HG02588 (cell line): ENCODE measurements at regions not wholly inside any gene's neighbourhood (a gene's known extent, or its start where the extent isn't known, plus 50 kb on each side); places are given as distances from the start of the nearest gene placed in this dataset.

Source experiments
- ATAC-seq: cut with Tn5 transposase; IDR thresholded peaks from one replicate; pipeline ENCODE4 v1.9.1; 2021; ENCODE audit warnings: mild to moderate bottlenecking, moderate library complexity; ENCODE audit not compliant: unreplicated experiment

- ATAC-seq = no peak
Measured at GRCh38 chr2:19465978-19466377, 107.6 kb upstream of the OSR1 start.

DNA sequence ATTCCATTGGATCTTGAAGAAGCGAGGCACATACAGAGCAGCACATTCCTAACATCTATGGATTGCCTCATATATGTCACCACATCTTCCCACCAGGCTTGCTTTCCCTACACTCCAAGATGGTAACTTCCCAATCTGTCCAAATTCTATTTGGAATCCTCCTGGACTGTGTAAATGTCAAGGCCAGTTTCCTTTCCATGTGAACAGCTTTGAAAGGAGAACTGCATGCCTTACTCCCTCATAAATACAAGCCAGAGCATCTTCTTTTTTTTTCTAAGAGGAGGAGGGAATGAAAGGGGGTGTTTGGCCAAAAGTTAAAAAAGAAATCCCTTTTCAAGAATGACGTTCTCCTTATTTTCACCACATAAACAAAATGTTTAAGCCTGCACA, 103.8 kb upstream of the OSR1 start:
- no peak for ATAC-seq

DNA sequence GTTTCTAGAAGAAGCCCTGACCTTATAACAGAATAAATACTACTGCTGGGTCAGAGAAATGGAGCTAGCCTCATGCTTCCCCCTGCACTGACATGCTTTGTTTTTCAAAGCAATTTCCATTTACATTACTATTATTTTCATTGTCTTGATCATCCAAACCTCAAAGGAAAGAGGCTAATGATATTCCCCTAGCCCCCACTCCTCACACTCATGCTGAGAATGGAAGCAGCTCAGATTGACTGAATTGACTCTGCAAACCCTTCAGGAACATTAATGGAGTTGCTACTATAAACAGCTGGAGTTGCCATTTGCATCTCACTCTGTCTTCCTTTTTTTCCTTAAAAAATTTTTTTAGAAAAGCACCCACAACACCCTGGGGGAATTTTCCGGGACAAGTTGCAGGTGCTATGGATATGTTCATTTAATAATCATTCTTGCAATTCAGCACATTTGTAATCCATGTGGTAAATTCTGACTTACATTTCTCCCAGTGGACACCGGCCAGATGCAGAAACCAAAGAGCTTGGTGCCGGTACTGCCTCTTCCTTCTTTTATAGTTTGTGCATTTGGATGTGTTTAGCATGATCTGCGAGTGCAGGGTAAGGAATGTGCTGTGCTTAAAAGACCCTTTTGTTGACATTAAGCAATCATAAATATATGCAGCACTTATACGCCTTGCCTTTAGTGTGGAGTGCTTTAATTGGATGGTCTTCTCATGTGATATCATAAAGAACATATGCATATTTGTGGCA, 103.3 kb upstream of the OSR1 start:
- no peak for ATAC-seq

- ATAC-seq = no peak
Measured at GRCh38 chr2:19460761-19461160, 102.3 kb upstream of the OSR1 start.

DNA sequence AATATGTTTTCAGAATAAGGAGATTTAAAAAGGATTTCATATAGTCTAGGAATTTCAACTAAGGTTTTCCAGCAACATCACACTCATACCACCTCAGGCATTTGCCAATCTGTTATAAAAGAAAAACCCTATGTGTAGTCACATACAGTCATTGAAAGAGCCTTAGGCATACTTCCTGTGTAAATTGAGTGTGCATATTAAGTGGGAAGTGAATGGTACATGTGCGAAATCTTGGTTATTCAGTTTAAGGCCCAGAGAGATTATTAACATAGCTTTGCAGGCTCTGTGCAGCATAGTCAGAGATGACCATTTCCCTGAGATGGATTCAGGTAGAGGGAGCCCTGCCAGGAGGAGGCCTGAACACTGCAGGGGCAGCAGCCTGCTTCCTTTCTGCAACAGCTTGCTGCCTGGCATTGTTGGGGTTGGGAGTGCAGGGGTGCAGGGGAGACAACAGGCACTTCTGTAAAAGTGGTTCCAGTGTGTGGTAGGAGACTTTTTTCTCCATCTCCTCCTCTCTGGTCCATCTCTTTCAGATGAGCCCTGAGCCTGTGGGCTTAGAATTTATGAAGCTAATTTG, 100.1 kb upstream of the OSR1 start:
- ATAC-seq = no peak

GRCh38 chr2:19457809-19458208, 99.4 kb upstream of the OSR1 start:
- ATAC-seq = no peak

GRCh38 chr2:19456705-19457309, 98.4 kb upstream of the OSR1 start:
- ATAC-seq = no peak

DNA sequence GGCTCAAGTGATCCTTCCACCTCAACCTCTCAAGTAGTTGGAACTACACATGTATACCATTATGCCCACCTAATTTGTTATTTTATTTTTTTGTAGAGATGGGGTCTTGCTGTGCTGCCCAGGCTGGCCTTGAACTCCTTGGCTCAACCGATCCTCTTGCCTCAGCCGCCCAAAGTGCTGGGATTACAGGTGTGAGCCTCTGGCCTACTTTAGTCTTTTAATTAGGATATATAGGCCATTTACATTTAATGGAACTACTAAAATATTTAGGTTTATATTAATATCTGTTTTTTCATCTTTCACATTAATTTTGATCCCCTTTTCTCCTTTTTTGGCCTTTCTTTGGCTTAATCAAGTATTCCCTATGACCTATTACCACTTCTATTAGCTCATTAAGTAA, 95.7 kb upstream of the OSR1 start:
- ATAC-seq = no peak

DNA sequence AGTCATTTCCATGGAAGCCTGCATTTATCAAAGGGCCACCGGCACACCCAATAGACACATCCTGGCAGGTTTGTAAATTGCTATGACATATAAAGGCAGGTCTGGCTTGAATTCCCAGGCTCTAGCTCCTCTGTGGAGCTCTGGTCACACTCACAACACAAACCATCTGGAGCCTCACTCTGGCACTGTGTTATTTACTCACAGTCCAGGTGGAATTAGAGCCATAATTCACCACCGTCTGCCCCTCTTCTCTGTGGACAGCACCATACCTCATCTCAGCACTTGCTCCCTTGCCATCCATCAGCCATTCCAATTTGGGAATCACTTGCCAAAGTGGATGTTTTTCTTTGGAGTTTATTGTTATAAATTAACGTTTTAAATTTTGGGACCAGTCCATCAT, 84.3 kb upstream of the OSR1 start:
- no peak for ATAC-seq

DNA sequence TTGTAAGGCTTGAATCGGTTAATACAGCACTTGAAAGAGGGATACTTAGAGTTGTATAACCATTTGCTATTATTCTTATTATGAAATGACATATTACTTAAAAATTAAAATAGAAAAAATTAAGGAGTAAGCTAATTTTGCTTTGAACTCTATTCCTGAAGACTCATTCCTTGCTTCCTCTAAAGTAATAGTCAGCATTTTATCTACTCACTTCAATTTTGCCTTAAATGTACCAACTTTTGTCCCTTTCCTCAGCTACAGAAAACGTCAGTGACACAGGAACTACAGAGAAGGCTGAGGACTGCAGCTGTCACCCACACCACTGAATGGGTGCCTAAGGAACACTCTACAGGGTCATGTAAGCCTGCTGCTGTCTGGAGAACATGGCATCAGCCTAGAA, 80.7 kb upstream of the OSR1 start:
- ATAC-seq = no peak

DNA sequence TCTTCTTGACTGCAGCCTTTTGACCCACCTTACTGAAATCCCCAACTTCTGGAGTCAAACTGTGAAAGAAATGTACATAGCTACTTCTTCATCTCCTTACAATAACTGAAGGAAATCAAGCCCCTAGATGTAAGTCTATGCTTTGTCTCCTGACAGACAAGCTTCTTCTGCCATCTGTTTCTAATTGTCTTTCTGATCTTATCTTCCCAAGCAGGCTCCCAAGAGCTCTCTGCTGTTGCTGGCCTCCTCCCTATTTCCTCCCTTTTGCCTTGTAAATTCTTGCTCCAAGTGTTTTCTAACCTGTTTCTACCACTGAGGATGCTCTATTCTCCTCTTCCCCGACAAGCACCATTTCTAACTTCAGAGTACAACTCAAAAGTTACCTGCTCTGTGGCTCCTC, 77.4 kb upstream of the OSR1 start:
- ATAC-seq = no peak

GRCh38 chr2:19434413-19434812, 76.0 kb upstream of the OSR1 start:
- ATAC-seq = no peak

GRCh38 chr2:19426941-19427340, 68.5 kb upstream of the OSR1 start:
- ATAC-seq = no peak

DNA sequence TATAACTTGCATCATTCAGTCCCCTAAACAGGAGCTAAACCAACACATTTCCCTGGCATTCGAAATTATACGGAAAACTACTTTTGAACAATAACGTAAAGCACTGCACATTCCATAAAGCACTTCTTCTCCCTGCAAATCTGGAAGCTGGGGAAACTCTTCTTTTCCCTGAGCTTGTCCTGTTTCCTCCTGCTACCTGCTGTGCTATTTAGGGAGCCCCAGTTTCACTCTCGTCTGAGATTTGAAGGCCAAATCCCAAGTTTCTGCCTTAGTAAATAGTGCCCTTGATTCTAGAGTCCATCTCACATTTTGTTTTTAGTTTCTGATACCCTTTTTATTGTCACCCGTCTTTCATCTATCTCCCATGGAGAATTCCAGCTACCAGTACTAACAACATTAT, 67.7 kb upstream of the OSR1 start:
- no peak for ATAC-seq

DNA sequence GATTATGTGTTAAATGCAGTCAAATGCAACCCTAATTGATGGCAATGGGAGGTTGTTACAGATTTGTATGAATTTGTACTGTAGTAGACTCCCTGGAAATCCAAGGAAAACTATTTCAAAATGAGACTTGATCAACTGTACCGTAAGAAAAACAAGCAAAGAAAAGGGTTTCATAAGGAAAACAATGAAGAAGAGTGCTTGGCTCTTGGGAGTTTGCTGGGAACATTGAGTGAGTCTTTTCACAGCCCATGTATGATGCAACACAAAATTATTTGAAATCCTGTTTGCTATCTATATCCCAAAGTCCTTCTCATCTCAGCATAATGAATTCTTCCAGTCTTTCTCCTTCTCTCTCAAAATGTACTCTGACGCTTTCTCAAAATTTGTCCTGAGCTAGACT, 67.0 kb upstream of the OSR1 start:
- no peak for ATAC-seq

GRCh38 chr2:19419211-19419880, 60.9 kb upstream of the OSR1 start:
- ATAC-seq = no peak

DNA sequence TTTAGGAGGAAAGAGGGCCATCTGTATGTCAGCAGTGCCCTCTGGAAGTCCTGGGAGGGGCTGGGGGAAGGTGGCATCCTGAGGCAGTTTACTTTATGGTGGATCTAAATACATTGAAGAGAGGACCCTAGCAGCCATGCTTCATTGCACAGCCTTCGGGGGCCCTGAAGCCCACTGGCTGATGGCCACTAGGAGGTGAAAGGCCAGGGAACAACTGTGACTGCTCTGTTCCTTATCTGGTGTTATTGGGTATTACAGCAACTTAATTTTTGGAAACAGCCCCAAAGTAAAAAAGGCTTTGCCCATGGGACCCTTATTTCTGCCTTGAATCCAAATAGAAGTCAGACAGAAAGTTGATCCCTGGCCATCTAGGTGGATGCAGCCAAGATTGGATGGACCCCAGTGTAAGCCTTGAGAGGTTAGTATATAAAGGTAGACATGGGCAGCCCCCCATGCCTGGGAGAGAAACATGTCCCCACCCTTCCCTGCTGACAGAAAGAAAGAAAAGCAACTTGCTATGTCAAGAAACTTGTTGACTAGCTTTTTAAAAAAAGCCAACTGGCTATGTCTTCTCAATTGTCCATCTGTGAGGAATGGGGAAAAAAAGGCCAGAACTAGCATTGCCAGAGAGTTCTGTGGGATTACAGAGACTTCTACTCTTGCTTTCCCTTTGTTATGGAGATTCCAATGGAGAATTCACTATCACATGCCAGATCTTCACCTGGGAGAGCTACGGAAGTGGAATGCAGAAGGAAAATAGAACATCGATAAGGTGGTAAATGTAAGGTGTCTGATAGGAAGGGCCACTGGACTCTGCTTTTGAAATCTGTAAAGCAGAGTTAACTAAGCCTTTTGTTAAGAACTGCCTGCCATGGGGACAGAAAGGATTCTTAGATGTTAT, 58.6 kb upstream of the OSR1 start:
- no peak for ATAC-seq

DNA sequence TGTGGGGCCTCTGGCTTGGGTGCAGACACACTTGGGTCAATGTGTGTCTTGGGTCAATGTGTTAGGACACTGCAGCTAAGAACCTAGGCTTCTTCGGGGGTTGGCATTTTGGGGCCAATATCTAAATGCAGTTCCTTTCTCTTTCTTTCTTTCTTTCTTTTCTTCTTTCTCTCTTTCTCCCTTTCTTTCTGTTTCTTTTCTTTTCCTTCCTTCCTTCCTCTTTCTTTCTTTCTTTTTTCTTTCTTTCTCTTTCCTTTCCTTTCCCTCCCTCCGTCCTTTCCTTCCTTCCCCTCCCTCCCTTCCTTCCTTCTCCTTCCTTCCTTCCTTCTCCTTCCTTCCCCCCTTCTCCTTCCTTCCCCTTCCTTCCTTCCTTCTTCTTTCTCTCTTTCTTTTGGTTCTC, 57.7 kb upstream of the OSR1 start:
- no peak for ATAC-seq

GRCh38 chr2:19409046-19409445, 50.6 kb upstream of the OSR1 start:
- ATAC-seq = no peak

GRCh38 chr2:19408592-19408991, 50.2 kb upstream of the OSR1 start:
- ATAC-seq = no peak
